GM18868 (cell line): ENCODE measurements at regions not wholly inside any gene's neighbourhood (a gene's known extent, or its start where the extent isn't known, plus 50 kb on each side); places are given as distances from the start of the nearest gene placed in this dataset.

ENCODE experiments used
- ATAC-seq: cut with Tn5 transposase; IDR thresholded peaks from one replicate; pipeline ENCODE4 v1.9.1; 2021; ENCODE audit warnings: mild to moderate bottlenecking, moderate library complexity; ENCODE audit not compliant: unreplicated experiment

- no peak for ATAC-seq
These were observed 234.6 kb downstream of the ZEB2 start for GRCh38 chr2:144285324-144285723.

GRCh38 chr2:144281476-144281875, 238.4 kb downstream of the ZEB2 start:
- ATAC-seq = no peak

GRCh38 chr2:144280009-144280408, 239.9 kb downstream of the ZEB2 start:
- no peak for ATAC-seq

GRCh38 chr2:144279165-144279564, 240.8 kb downstream of the ZEB2 start:
- no peak for ATAC-seq

- no peak for ATAC-seq
These were observed 242.1 kb downstream of the ZEB2 start for GRCh38 chr2:144277622-144278354.

GRCh38 chr2:144275340-144275739, 244.6 kb downstream of the ZEB2 start:
- no peak for ATAC-seq

GRCh38 chr2:144274131-144274530, 245.8 kb downstream of the ZEB2 start:
- no peak for ATAC-seq

GRCh38 chr2:144270951-144271350, 249.0 kb downstream of the ZEB2 start:
- ATAC-seq = no peak

- no peak for ATAC-seq
These were observed 251.8 kb downstream of the ZEB2 start for GRCh38 chr2:144268036-144268678.

- peak; percentile 82 for ATAC-seq
These were observed 252.7 kb downstream of the ZEB2 start for GRCh38 chr2:144267239-144267638.

GRCh38 chr2:144265654-144266053, 254.3 kb downstream of the ZEB2 start:
- no peak for ATAC-seq

GRCh38 chr2:144261966-144262365, 258.0 kb downstream of the ZEB2 start:
- no peak for ATAC-seq

GRCh38 chr2:144261336-144261735, 258.6 kb downstream of the ZEB2 start:
- ATAC-seq = no peak

GRCh38 chr2:144259332-144259731, 260.6 kb downstream of the ZEB2 start:
- ATAC-seq = no peak

- no peak for ATAC-seq
These were observed 261.8 kb downstream of the ZEB2 start for GRCh38 chr2:144258154-144258553.

GRCh38 chr2:144256996-144257707, 262.8 kb downstream of the ZEB2 start:
- no peak for ATAC-seq

GRCh38 chr2:144254342-144255235, 265.3 kb downstream of the ZEB2 start:
- ATAC-seq = no peak

- no peak for ATAC-seq
These were observed 266.2 kb downstream of the ZEB2 start for GRCh38 chr2:144253743-144254142.

GRCh38 chr2:144252694-144253093, 267.2 kb downstream of the ZEB2 start:
- ATAC-seq = no peak

GRCh38 chr2:144249035-144249637, 270.8 kb downstream of the ZEB2 start:
- peak; percentile 52 for ATAC-seq
